ACC112 (cell line): ENCODE measurements at regions not wholly inside any gene's neighbourhood (a gene's known extent, or its start where the extent isn't known, plus 50 kb on each side); places are given as distances from the start of the nearest gene placed in this dataset.
"Not testable (repeated sequence)": the region's sequence is repeated elsewhere in the genome, so short reads cannot be mapped to it uniquely, and the experiment has no call there.

ENCODE experiments used
- H2AFZ ChIP-seq: fragments of 200-600 bp; sonication (generic); one replicate; pipeline ENCODE4 v1.6.0; 2017; ENCODE audit warnings: antibody characterized with exemption, low read length; ENCODE audit not compliant: unreplicated experiment
- H3K27ac ChIP-seq: fragments of 200-600 bp; sonication (generic); 2 replicates; pipeline ENCODE4 v1.5.1; 2014; ENCODE audit warnings: low read depth, mild to moderate bottlenecking, antibody characterized with exemption, low read length, moderate library complexity
- H3K27me3 ChIP-seq: fragments of 200-600 bp; sonication (generic); 2 replicates; pipeline ENCODE4 v1.6.1; 2014; ENCODE audit warnings: mild to moderate bottlenecking, antibody characterized with exemption, low read length, moderate library complexity, mixed read lengths; ENCODE audit not compliant: insufficient read depth
- H3K36me3 ChIP-seq: fragments of 200-600 bp; sonication (generic); 2 replicates; pipeline ENCODE4 v1.6.1; 2016; ENCODE audit warnings: mild to moderate bottlenecking, antibody characterized with exemption, low read length, moderate library complexity, mixed read lengths; ENCODE audit not compliant: insufficient read depth
- H3K4me1 ChIP-seq: fragments of 200-600 bp; sonication (generic); one replicate; pipeline ENCODE4 v1.6.1; 2016; ENCODE audit warnings: low read length, mixed read lengths; ENCODE audit not compliant: insufficient read depth, unreplicated experiment, control insufficient read depth
- H3K4me3 ChIP-seq: fragments of 200-600 bp; sonication (generic); 2 replicates; pipeline ENCODE4 v1.5.1; 2014; ENCODE audit warnings: mild to moderate bottlenecking, low read depth, low read length
- H3K79me2 ChIP-seq: fragments of 200-600 bp; sonication (generic); one replicate; pipeline ENCODE4 v1.6.0; 2016; ENCODE audit warnings: low read length; ENCODE audit not compliant: control insufficient read depth, unreplicated experiment, insufficient read depth

DNA sequence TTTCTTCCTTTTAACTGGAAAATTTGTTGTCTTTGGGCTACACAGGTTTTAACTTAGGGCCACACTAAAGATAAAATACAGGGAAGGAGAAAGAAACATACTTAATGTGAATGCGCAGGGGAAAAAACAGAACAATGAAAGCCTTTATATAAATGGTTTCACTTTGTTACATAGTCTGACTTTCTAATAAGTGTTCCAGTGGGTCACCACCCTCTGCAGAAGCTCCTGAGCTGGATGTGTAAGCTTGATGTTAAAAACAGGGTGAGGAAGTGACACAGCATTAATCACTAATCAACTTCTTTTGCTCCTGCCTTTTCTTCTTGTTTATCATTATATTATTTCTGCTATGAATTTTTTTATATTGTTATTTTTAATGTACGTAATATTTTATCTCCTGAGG, 445.6 kb upstream of the CA10 start:
- H3K36me3 ChIP-seq: no peaks in the 10 kb centered on the region

DNA sequence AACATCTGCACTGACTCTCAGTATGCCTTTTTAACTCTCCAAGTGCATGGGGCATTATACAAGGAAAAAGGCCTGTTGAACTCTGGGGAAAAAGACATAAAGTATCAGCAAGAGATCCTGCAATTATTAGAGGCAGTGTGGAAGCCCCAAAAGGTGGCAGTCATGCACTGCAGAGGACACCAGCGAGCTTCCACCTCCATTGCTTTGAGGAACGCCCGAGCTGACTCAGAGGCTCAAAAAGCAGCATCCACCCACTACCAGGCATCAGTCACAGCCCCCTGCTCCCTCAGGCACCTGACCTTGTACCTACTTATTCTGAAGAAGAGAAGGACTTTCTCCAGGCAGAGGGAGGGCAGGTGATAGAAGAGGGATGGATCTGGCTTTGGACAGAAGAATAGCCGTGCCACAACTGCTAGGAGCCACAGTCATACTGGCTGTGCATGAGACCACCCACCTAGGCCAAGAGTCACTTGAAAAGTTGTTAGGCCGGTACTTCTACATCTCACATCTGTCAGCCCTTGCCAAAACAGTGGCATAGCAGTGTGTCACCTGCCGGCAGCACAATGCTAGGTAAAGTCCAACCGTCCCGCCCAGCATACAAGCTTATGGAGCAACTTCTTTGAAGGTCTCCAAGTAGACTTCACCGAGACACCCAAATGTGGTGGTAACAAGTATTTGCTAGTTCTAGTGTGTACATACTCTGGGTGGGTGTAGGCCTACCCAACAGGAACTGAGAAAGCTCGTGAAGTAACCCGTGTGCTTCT, 439.1 kb upstream of the CA10 start:
- not testable (repeated sequence) for H3K4me3 ChIP-seq, H3K36me3 ChIP-seq, H3K79me2 ChIP-seq, H3K4me1 ChIP-seq, H2AFZ ChIP-seq, H3K27me3 ChIP-seq, H3K27ac ChIP-seq

More for the DNA sequence above, 445.6 kb upstream of the CA10 start:
- Histone ChIP-seq H3K79me2 (no peaks in the 10 kb centered on the region), H3K4me3 (no peak overlapping the region), H3K27ac (no peak overlapping the region), H3K27me3 (no peaks in the 10 kb centered on the region), H2AFZ (no peak overlapping the region), H3K4me1 (no peaks in the 10 kb centered on the region)

DNA sequence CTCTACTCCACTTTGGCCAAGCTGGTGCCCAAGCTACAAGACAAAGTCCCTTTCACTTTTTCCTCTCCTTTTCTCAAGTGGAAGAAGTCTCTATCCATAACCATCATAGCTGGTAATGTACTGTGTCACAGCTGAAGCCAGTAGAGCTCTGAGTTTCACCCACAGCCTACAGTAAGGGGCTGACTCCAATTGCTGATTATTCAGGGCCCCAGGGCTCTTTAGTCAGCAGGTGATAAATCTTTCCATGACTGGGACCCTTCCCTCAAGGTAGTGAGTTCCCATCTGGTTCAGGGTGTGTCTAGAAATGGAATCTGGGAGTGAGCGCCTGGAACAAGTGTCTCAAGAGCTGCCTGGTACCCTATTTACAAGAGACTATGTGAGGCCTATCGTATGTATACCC, 436.0 kb upstream of the CA10 start:
- Histone ChIP-seq H3K4me1 (no peaks in the 10 kb centered on the region), H3K27me3 (no peaks in the 10 kb centered on the region), H3K27ac (no peak overlapping the region), H3K79me2 (no peaks in the 10 kb centered on the region), H3K4me3 (no peak overlapping the region), H2AFZ (no peak overlapping the region), H3K36me3 (no peaks in the 10 kb centered on the region)

DNA sequence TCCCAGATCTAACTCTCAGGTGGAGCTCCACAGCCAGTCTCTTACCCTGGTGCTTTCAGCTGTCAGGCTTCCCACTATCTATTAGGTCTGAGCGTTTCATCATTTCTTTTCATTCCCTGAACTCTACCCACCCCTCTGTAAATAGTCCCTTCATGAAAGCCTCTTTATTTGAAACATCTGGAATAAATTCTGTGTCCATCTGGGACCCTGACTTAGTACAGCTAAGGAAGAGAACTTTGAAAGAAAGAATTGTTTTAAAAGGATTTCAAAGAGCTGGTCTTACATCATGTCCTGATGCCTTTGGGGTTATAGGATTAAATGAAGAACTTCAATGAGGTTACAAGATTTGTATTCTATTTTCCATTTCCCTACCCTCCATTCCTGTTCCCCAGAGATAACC, 388.5 kb upstream of the CA10 start:
- Histone ChIP-seq H3K27me3 (no peaks in the 10 kb centered on the region), H3K27ac (no peak overlapping the region), H3K79me2 (no peaks in the 10 kb centered on the region), H2AFZ (no peak overlapping the region), H3K4me3 (no peak overlapping the region), H3K36me3 (no peaks in the 10 kb centered on the region), H3K4me1 (no peaks in the 10 kb centered on the region)

DNA sequence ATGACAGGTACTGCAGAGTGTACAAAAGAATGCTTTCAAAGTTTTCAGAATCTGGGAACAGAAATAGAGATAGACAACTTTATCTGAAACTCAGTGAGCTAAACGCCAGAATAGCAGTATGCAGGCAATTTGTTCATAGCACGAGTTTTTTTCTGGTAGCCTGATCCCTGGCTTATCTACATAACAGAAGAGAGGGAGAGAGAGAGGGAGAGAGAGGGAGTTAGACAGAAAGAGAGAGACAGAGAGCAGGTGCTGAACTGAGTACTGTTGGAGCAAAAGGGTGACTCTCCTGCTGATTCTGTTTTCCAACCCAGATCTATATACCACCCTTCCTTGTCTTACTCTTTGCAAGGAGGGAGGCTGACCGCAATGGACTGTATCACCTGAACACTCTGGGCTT, 388.0 kb upstream of the CA10 start:
- H3K36me3 ChIP-seq: no peaks in the 10 kb centered on the region
- no peak overlapping the region for H3K4me3 ChIP-seq
- no peak overlapping the region for H2AFZ ChIP-seq
- H3K27ac ChIP-seq: no peak overlapping the region
- H3K4me1 ChIP-seq: no peaks in the 10 kb centered on the region
- H3K79me2 ChIP-seq: no peaks in the 10 kb centered on the region
- H3K27me3 ChIP-seq: no peaks in the 10 kb centered on the region

- H2AFZ ChIP-seq: no peak overlapping the region
Observed at GRCh38 chr17:52537421-52537820, 378.9 kb upstream of the CA10 start.

GRCh38 chr17:52536489-52536888, 378.0 kb upstream of the CA10 start:
- H3K36me3 ChIP-seq: no peaks in the 10 kb centered on the region
- H3K79me2 ChIP-seq: no peaks in the 10 kb centered on the region
- no peaks in the 10 kb centered on the region for H3K4me1 ChIP-seq
- no peak overlapping the region for H3K4me3 ChIP-seq
- H3K27ac ChIP-seq: no peak overlapping the region
- no peak overlapping the region for H2AFZ ChIP-seq
- no peaks in the 10 kb centered on the region for H3K27me3 ChIP-seq

More at GRCh38 chr17:52537421-52537820, 378.9 kb upstream of the CA10 start:
- H3K36me3 ChIP-seq: no peaks in the 10 kb centered on the region
- no peaks in the 10 kb centered on the region for H3K27me3 ChIP-seq
- H3K79me2 ChIP-seq: no peaks in the 10 kb centered on the region
- no peak overlapping the region for H3K27ac ChIP-seq
- H3K4me1 ChIP-seq: no peaks in the 10 kb centered on the region
- H3K4me3 ChIP-seq: no peak overlapping the region

- H3K4me3 ChIP-seq: no peak overlapping the region
- H3K4me1 ChIP-seq: no peaks in the 10 kb centered on the region
- H3K79me2 ChIP-seq: no peaks in the 10 kb centered on the region
- H3K27me3 ChIP-seq: no peaks in the 10 kb centered on the region
- no peak overlapping the region for H3K27ac ChIP-seq
- H2AFZ ChIP-seq: no peak overlapping the region
- no peaks in the 10 kb centered on the region for H3K36me3 ChIP-seq
Observed at GRCh38 chr17:52532373-52532772, 373.9 kb upstream of the CA10 start.

- Histone ChIP-seq H3K36me3 (no peaks in the 10 kb centered on the region), H3K27me3 (no peaks in the 10 kb centered on the region), H2AFZ (no peak overlapping the region), H3K27ac (no peak overlapping the region), H3K79me2 (no peaks in the 10 kb centered on the region), H3K4me3 (no peak overlapping the region), H3K4me1 (no peaks in the 10 kb centered on the region)
Observed at GRCh38 chr17:52524096-52524637, 365.7 kb upstream of the CA10 start.

DNA sequence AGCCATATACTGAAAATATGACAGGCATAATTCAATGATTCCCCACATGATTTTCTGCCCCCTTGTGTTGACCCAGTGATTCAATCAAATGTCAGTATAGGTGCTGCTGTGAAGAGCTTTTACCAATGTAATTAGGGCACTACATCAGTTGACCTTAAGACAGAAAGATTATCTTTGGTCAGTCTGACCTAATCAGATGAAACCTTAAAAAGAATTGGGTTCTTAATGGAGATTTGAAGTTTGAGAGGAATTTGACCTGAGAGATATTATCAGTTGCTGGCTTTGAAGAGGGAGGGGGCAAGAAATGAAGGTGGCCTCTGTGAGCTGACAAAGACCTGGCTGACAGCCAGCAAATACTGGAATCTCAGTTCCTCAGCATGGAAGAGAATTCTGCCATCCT, 358.7 kb upstream of the CA10 start:
- Histone ChIP-seq H3K36me3 (no peaks in the 10 kb centered on the region), H3K79me2 (no peaks in the 10 kb centered on the region), H3K27me3 (no peaks in the 10 kb centered on the region), H3K4me1 (no peaks in the 10 kb centered on the region), H3K27ac (no peak overlapping the region), H2AFZ (no peak overlapping the region), H3K4me3 (no peak overlapping the region)

GRCh38 chr17:52515927-52516326, 357.4 kb upstream of the CA10 start:
- H3K4me1 ChIP-seq: no peaks in the 10 kb centered on the region
- no peak overlapping the region for H3K27ac ChIP-seq
- H3K4me3 ChIP-seq: no peak overlapping the region
- H3K79me2 ChIP-seq: no peaks in the 10 kb centered on the region
- H3K36me3 ChIP-seq: no peaks in the 10 kb centered on the region
- H3K27me3 ChIP-seq: no peaks in the 10 kb centered on the region
- no peak overlapping the region for H2AFZ ChIP-seq
